GM19372 (cell line): ENCODE measurements at regions not wholly inside any gene's neighbourhood (a gene's known extent, or its start where the extent isn't known, plus 50 kb on each side); places are given as distances from the start of the nearest gene placed in this dataset.

Experiments used
- ATAC-seq: cut with Tn5 transposase; IDR thresholded peaks from one replicate; pipeline ENCODE4 v1.9.1; 2021; ENCODE audit warnings: mild to moderate bottlenecking, low read depth, moderate library complexity; ENCODE audit not compliant: unreplicated experiment

- ATAC-seq: no peak
These were observed 1006.5 kb downstream of the DIAPH3 start for GRCh38 chr13:59157181-59157580.

GRCh38 chr13:59166174-59166573 is 997.6 kb downstream of the DIAPH3 start:
- ATAC-seq: no peak

GRCh38 chr13:59172076-59172475 is 991.7 kb downstream of the DIAPH3 start:
- ATAC-seq: no peak

GRCh38 chr13:59176775-59177174 is 987.0 kb downstream of the DIAPH3 start:
- ATAC-seq: no peak

- no peak for ATAC-seq
These were observed 985.4 kb downstream of the DIAPH3 start for GRCh38 chr13:59178344-59178743.

- no peak for ATAC-seq
These were observed 981.5 kb downstream of the DIAPH3 start for GRCh38 chr13:59182241-59182640.

GRCh38 chr13:59197397-59197796 is 966.3 kb downstream of the DIAPH3 start:
- ATAC-seq: no peak

- ATAC-seq: no peak
These were observed 961.9 kb downstream of the DIAPH3 start for GRCh38 chr13:59201841-59202240.

GRCh38 chr13:59203855-59204254 is 959.9 kb downstream of the DIAPH3 start:
- no peak for ATAC-seq

GRCh38 chr13:59205501-59205900 is 958.2 kb downstream of the DIAPH3 start:
- ATAC-seq: no peak

GRCh38 chr13:59208405-59209195 is 955.1 kb downstream of the DIAPH3 start:
- no peak for ATAC-seq

- no peak for ATAC-seq
These were observed 953.2 kb downstream of the DIAPH3 start for GRCh38 chr13:59210543-59210942.

GRCh38 chr13:59211606-59212005 is 952.1 kb downstream of the DIAPH3 start:
- no peak for ATAC-seq

- ATAC-seq: no peak
These were observed 934.3 kb downstream of the DIAPH3 start for GRCh38 chr13:59229401-59229800.

GRCh38 chr13:59229861-59230260 is 933.9 kb downstream of the DIAPH3 start:
- ATAC-seq: no peak

GRCh38 chr13:59230484-59231264 is 933.1 kb downstream of the DIAPH3 start:
- no peak for ATAC-seq

- no peak for ATAC-seq
These were observed 927.3 kb downstream of the DIAPH3 start for GRCh38 chr13:59236309-59236919.

GRCh38 chr13:59236944-59237343 is 926.8 kb downstream of the DIAPH3 start:
- ATAC-seq: no peak

GRCh38 chr13:59247171-59247570 is 916.6 kb downstream of the DIAPH3 start:
- ATAC-seq: no peak

- no peak for ATAC-seq
These were observed 913.2 kb downstream of the DIAPH3 start for GRCh38 chr13:59250336-59251189.
